GM21723 (cell line): ENCODE measurements at regions not wholly inside any gene's neighbourhood (a gene's known extent, or its start where the extent isn't known, plus 50 kb on each side); places are given as distances from the start of the nearest gene placed in this dataset.

Experiments used
- ATAC-seq: cut with Tn5 transposase; IDR thresholded peaks from one replicate; pipeline ENCODE4 v1.9.1; 2021; ENCODE audit warnings: mild to moderate bottlenecking, moderate library complexity; ENCODE audit not compliant: unreplicated experiment

GRCh38 chr6:81822568-81822967 is 70.1 kb upstream of the TENT5A start:
- ATAC-seq: no peak

- no peak for ATAC-seq
Measured at GRCh38 chr6:81821449-81821848, 69.0 kb upstream of the TENT5A start.

GRCh38 chr6:81820980-81821379 is 68.5 kb upstream of the TENT5A start:
- no peak for ATAC-seq

DNA sequence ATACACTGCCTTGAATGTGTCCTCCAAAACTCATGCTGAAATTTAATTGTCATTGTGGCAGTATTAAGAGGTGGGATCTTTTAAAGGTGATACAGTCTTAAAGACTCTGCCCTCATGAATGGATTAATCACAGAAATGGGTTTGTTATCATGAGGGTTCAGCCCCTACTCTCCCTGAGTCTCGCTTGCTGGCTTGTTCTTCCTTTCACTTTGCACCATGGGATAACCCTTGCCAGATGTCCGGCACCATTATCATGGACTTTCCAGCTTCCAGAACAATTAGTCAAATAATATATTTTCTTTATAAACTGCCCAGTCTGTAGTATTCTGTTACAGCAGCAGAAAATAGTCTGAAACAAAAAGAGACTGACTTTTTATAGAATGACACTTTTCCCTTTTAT is 67.9 kb upstream of the TENT5A start:
- no peak for ATAC-seq

DNA sequence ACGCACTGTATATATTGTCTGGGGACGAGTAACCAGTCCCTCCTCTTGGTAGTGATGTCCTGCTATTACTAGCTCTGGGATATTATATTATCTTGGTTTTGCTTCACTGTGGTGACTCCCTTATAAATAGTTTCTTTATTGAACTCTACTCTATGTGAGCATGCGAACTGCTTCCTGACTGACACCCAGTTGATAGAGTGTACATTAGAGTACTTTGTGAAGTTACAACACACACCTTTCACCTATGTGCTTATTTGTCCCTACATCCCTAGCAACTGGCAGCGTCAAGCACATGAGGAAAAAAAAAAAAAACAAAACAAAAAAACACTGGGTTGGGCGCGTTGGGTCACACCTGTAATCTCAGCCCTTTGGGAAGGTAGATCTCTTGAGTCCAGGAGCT is 67.3 kb upstream of the TENT5A start:
- ATAC-seq: no peak

- peak; percentile 60 for ATAC-seq
Measured at GRCh38 chr6:81818901-81819361, 66.5 kb upstream of the TENT5A start.

GRCh38 chr6:81816380-81816779 is 63.9 kb upstream of the TENT5A start:
- ATAC-seq: no peak

DNA sequence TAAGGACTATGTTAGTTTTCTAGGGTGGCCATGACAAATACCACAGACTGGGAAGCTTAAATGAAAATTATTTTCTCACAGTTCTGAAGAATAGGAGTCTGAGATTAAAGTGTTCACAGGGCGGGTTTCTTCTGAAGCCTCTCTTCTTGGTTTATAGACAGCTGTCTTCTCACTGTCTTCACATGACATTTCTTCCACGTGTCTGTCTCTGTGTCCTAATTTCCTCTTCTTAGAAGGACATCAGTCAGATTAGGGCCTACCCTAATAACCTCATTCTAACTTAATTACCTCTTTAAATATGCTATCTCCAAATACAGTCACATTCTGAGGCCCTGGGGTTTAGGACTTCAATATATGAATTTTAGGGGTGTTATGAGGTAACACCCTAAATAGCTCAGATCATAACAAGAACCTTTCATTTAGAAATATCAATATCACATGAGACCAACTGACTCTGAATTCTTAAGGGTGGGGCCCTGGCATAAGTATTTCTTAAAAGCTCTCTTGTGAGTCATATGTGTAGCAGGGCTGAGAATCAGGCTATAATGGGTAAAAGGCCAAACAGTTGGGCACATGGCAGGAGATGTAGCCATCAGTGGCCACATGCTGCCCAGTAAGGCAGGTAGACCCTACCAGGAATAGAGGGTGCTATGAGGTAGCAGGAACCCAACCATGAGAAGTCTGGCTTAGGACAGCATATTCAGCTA is 62.0 kb upstream of the TENT5A start:
- no peak for ATAC-seq

- no peak for ATAC-seq
Measured at GRCh38 chr6:81813305-81813704, 60.8 kb upstream of the TENT5A start.

DNA sequence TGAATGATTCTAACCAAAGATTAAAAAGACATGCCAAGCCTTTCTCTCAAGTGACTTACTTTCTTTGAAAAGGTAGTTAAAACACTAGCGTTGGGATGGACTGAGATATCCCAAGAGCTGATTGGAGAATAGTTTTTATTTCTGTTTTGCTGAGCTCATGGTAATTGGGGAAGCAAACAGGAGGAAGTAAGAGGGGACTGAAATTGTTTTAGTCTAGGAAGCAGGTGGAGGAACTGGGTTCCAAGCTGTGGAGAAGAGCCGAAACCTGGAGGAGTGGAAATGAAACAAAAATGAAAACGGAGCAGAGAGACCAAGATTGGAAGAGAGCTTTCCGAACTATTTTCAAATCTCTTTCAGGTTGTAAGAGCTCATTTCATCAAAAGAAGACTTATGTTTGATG is 59.9 kb upstream of the TENT5A start:
- no peak for ATAC-seq

DNA sequence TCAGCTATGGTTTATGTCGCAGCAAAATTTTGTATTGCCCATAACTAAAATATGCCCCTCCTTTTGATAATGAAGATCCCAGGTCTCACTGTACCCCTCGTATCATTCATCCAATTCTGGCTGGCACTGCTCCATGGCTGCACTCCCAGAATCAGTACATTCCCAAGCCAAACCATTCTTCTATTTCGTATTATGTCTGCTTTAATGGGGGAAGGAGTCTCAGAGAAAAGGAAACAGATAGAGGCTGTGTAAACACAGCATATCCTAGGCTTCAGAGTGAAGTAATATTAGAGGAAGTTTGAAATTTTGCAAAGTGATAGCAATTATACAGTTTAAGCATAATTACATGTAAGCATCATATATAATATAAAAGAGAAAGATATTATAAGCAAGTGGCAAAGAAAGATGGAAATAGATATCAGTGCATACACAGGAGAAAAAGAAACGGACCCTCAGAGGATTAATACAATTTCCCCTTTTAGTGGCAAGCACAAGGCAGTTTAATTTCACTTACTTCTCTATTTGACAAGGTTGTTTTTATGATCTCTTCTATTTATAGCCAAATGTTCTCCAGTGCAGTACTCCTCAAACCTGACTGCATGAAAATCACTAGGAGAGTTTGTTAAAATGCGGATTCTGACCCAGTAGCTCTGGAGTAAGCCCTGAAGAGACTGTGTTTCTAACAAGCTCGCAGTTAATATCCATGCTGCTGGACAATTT is 56.5 kb upstream of the TENT5A start:
- ATAC-seq: no peak

DNA sequence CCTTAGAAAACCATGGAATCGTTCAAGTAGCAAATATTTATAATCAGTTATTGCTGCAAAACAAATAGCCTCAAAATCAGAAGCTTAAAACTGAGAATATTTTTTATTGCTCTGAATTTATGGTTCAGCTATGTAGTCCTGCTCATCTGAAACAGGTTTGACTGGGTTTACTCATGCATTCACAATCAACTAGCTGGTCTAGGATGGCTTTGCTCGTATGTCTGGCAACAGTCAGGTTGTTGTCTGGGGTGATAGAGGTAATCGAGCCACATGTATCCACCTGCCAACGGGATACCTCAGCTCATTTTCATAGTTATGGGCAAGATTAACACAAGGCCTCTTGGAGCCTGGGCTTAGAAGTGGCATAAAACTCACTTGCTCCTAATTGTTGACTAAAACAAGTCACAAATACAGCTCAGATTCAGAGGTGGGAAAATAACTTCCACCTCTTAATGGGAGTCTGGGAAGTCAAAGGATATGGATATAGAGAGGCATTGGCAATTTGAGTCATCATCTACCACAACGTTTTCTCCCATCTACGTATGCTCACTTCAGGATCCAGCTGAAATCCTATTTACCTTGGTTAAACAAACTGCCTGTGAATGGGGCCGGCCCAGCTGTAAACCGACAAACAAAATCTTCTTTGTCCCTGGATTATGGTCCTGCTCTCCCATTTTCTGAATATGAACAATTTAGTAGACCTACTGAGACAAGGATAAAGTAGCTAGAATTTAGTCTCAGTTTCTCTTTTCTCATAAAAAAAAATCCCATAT is 54.5 kb upstream of the TENT5A start:
- no peak for ATAC-seq

DNA sequence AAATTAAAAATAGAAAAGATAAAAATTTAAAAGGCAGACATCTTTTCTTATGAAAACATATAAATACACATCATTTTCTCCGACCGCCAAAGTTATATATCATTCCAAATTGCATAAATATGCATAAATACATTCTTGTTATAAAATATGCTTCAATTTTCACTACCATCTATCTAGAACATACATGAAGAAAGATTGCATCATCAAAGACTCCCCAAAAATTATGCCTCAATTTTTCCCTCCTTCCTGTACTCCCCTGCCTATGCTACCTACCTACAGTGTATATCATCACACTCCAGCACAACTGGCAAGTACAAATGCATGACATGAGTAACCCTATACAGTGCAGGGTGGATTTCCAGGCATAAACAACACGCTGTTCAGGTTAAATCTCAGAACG is 49.9 kb upstream of the TENT5A start:
- ATAC-seq: no peak
